Hepatocyte (in vitro differentiated cells): ENCODE measurements at regions not wholly inside any gene's neighbourhood (a gene's known extent, or its start where the extent isn't known, plus 50 kb on each side); places are given as distances from the start of the nearest gene placed in this dataset.

Source experiments
- DNase-seq: peaks from one replicate; pipeline ENCODE4 v3.0.0-alpha.2; 2016; ENCODE audit warnings: low spot score
- H2AFZ ChIP-seq: fragments of 200-600 bp; sonication (generic); 2 replicates; pipeline ENCODE4 v1.6.0; 2016; ENCODE audit warnings: antibody characterized with exemption, mild to moderate bottlenecking
- H3K27ac ChIP-seq: fragments of 200-600 bp; sonication (generic); 2 replicates; pipeline ENCODE4 v1.5.1; 2016; ENCODE audit warnings: mild to moderate bottlenecking
- H3K27me3 ChIP-seq: fragments of 200-600 bp; sonication (generic); 2 replicates; pipeline ENCODE4 v1.6.1; 2016
- H3K36me3 ChIP-seq: fragments of 200-600 bp; sonication (generic); replicated peaks from 2 replicates; pipeline ENCODE4 v1.5.1; 2016; ENCODE audit warnings: low read depth; ENCODE audit not compliant: insufficient read depth
- H3K4me1 ChIP-seq: fragments of 200-600 bp; sonication (generic); 2 replicates; pipeline ENCODE4 v1.5.1; 2016; ENCODE audit warnings: mild to moderate bottlenecking, moderate library complexity; ENCODE audit not compliant: insufficient read depth
- H3K4me2 ChIP-seq: fragments of 200-600 bp; sonication (generic); 2 replicates; pipeline ENCODE4 v1.6.0; 2016
- H3K4me3 ChIP-seq: fragments of 200-600 bp; sonication (generic); 2 replicates; pipeline ENCODE4 v1.5.1; 2016; ENCODE audit warnings: mild to moderate bottlenecking
- H3K79me2 ChIP-seq: fragments of 200-600 bp; sonication (generic); 2 replicates; pipeline ENCODE4 v1.6.0; 2017; ENCODE audit warnings: mild to moderate bottlenecking
- H3K9me2 ChIP-seq: fragments of 200-600 bp; sonication (generic); replicated peaks from 2 replicates; pipeline ENCODE4 v1.6.0; 2017; ENCODE audit warnings: mild to moderate bottlenecking; ENCODE audit not compliant: insufficient read depth
- H3K9me3 ChIP-seq: fragments of 200-600 bp; sonication (generic); 2 replicates; pipeline ENCODE4 v1.5.1; 2016; ENCODE audit warnings: low read depth, mild to moderate bottlenecking
- H4K20me1 ChIP-seq: fragments of 200-600 bp; sonication (generic); 2 replicates; pipeline ENCODE4 v1.6.0; 2016; ENCODE audit warnings: mild to moderate bottlenecking; ENCODE audit not compliant: insufficient read depth, poor library complexity, severe bottlenecking
- EZH2 ChIP-seq: fragments of 200-600 bp; sonication (generic); IDR thresholded peaks from 2 replicates; pipeline ENCODE4 v1.6.1; 2016; ENCODE audit warnings: antibody characterized with exemption, mild to moderate bottlenecking, borderline replicate concordance
- EZH2phosphoT487 ChIP-seq: fragments of 200-600 bp; sonication (generic); IDR thresholded peaks from one replicate; pipeline ENCODE4 v1.6.1; 2018; ENCODE audit warnings: antibody characterized with exemption, mild to moderate bottlenecking, low read depth, moderate library complexity; ENCODE audit not compliant: unreplicated experiment, severe bottlenecking
- WGBS: methylation state at CpG from one replicate; pipeline ENCODE4 v1.1.6; 2016; ENCODE audit warnings: low lambda C conversion rate; ENCODE audit errors: missing lambda C conversion rate; 5-methylcytosine and 5-hydroxymethylcytosine counted together
- TF ChIP-seq, protein P1 (sequence below): fragments of 200-600 bp; sonication (generic); IDR thresholded peaks from 2 replicates; pipeline ENCODE4 v1.5.1; 2016; ENCODE audit warnings: antibody characterized with exemption, mild to moderate bottlenecking; ENCODE audit not compliant: poor library complexity

DNA sequence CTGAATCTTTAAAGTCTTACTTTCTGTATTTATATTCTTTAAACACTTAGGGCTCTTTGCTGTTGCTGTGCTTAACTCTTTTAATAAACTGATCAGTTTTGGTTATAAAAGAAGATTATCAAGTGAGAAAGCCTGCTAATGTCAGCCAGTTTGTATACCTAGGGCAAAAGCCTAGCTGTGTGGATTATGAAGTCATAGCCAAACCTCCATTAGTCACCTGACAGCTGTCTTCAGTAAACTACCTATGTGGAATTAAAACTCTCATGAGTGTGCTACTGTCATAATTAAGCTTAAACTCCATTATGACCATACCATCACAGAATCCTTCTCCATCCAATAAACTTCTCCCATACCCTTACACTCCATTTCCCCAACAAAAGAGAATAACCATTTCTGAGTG, 762.7 kb downstream of the NTRK3 start:
- Histone ChIP-seq H3K4me1 (no peaks in the 10 kb centered on the region), H3K4me3 (no peak overlapping the region), H3K36me3 (no peaks in the 10 kb centered on the region), H3K27me3 (no peaks in the 10 kb centered on the region), H2AFZ (no peak overlapping the region), H3K9me2 (no peaks in the 10 kb centered on the region), H3K4me2 (no peak overlapping the region), H3K9me3 (no peaks in the 10 kb centered on the region), H3K27ac (no peak overlapping the region), H3K79me2 (no peaks in the 10 kb centered on the region), H4K20me1 (no peaks in the 10 kb centered on the region)
- TF ChIP-seq, protein P1, sequence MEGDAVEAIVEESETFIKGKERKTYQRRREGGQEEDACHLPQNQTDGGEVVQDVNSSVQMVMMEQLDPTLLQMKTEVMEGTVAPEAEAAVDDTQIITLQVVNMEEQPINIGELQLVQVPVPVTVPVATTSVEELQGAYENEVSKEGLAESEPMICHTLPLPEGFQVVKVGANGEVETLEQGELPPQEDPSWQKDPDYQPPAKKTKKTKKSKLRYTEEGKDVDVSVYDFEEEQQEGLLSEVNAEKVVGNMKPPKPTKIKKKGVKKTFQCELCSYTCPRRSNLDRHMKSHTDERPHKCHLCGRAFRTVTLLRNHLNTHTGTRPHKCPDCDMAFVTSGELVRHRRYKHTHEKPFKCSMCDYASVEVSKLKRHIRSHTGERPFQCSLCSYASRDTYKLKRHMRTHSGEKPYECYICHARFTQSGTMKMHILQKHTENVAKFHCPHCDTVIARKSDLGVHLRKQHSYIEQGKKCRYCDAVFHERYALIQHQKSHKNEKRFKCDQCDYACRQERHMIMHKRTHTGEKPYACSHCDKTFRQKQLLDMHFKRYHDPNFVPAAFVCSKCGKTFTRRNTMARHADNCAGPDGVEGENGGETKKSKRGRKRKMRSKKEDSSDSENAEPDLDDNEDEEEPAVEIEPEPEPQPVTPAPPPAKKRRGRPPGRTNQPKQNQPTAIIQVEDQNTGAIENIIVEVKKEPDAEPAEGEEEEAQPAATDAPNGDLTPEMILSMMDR, result no peak
- TF ChIP-seq EZH2 (no peak), EZH2phosphoT487 (no peak)
- DNase-seq, result no peak

- Histone ChIP-seq H3K9me3 (no peaks in the 10 kb centered on the region), H3K9me2 (no peaks in the 10 kb centered on the region), H2AFZ (no peak overlapping the region), H3K79me2 (no peaks in the 10 kb centered on the region), H3K36me3 (no peaks in the 10 kb centered on the region), H3K4me2 (no peak overlapping the region), H3K27ac (no peak overlapping the region), H3K4me1 (no peaks in the 10 kb centered on the region), H3K27me3 (no peaks in the 10 kb centered on the region), H3K4me3 (no peak overlapping the region), H4K20me1 (no peaks in the 10 kb centered on the region)
- 93% methylated on average over 1 of the region's 1 CpG for WGBS
- TF ChIP-seq, protein P1, result no peak
- TF ChIP-seq EZH2phosphoT487, result no peak
- no peak for TF ChIP-seq EZH2
- DNase-seq, result no peak
These were observed 764.2 kb downstream of the NTRK3 start for GRCh38 chr15:87492321-87492720.

DNA sequence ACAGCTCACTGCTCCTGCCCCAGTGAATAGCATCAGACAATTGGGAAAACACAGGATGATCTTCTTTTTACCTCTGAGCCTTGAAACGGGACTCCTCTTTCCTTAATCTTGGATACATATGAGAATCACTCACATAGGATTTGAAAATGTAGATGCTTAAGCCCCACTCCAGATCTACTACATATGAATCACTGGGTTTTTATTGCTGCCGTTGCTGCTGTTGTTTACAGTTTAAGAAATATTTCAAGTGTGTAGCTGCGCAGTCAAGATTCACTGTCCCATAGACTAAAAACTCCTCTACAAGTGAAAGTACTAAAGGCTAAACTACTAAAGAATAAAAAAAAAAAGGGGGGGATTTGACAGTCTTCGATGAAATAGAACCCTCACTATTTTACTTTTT, 765.9 kb downstream of the NTRK3 start:
- no peak for DNase-seq
- H3K4me3 ChIP-seq, result no peak overlapping the region
- no peaks in the 10 kb centered on the region for H3K36me3 ChIP-seq
- no peaks in the 10 kb centered on the region for H3K9me3 ChIP-seq
- H4K20me1 ChIP-seq, result no peaks in the 10 kb centered on the region
- H3K27me3 ChIP-seq, result no peaks in the 10 kb centered on the region
- no peaks in the 10 kb centered on the region for H3K4me1 ChIP-seq
- no peak overlapping the region for H3K4me2 ChIP-seq
- H3K9me2 ChIP-seq, result no peaks in the 10 kb centered on the region
- TF ChIP-seq, protein P1, result no peak
- TF ChIP-seq EZH2, result no peak
- no peak for TF ChIP-seq EZH2phosphoT487
- H2AFZ ChIP-seq, result no peak overlapping the region
- H3K79me2 ChIP-seq, result no peaks in the 10 kb centered on the region
- WGBS, result 58% methylated on average over 4 of the region's 4 CpGs
- no peak overlapping the region for H3K27ac ChIP-seq
